ENCODE measurements at regions not wholly inside any gene's neighbourhood (a gene's known extent, or its start where the extent isn't known, plus 50 kb on each side); places are given as distances from the start of the nearest gene placed in this dataset.

DNA sequence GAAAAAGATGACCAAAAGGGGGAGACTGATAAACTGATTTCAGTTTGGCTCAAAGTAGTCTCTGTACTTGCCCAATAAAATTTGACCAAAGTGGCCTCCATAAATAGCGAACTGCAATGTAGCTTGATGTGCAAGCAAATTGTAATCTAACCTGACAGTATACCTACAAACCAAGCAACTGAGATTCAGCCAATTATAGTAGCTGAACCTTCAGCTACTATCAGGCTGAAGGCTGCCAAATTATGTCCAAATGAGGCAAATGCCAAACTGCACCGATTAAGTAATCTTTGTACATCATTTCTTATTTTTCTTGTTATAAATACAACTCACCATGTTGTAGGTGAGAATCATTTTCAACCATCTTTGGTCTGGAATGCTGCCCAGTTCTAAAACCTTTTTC lies 390.6 kb downstream of the CDH9 start:
- Histone ChIP-seq H3K4me1 (ENCODE audit: control insufficient read depth, insufficient read depth, low read length) (no peaks in the 10 kb centered on the region), H3K27ac (ENCODE audit: low read depth, low read length) (no peak overlapping the region), H3K9me3 (ENCODE audit: control insufficient read depth, low read length) (no peaks in the 10 kb centered on the region), H3K4me3 (ENCODE audit: low read length) (no peak overlapping the region), H3K36me3 (ENCODE audit: control insufficient read depth, insufficient read depth, low read length) (no peaks in the 10 kb centered on the region), H3K9ac (ENCODE audit: extremely low read depth, low read length, poor library complexity, severe bottlenecking) (no peak overlapping the region), H3K27me3 (ENCODE audit: control insufficient read depth, insufficient read depth, low read length, poor library complexity, severe bottlenecking) (no peaks in the 10 kb centered on the region)
- H3K36me3 Mint-ChIP-seq (ENCODE audit: low read depth): no peaks in the 10 kb centered on the region
- no peak overlapping the region for H3K4me3 Mint-ChIP-seq
- no peak overlapping the region for H3K27ac Mint-ChIP-seq
- 85 to 93% methylated on average over 2 of the region's 2 CpGs for WGBS, 2 experiments (ENCODE audit: insufficient coverage in 1 of 2, insufficient read length in 1 of 2)
- peaks cover 3% of the 10 kb centered on the region for H3K4me1 Mint-ChIP-seq
- TF ChIP-seq CTCF (conservative IDR thresholded peaks at IDR 0.05): no peak
- DNase-seq: no peak
- H3K27me3 Mint-ChIP-seq (ENCODE audit: insufficient read depth): no peaks in the 10 kb centered on the region
- H3K9me3 Mint-ChIP-seq: peaks cover 3% of the 10 kb centered on the region

DNA sequence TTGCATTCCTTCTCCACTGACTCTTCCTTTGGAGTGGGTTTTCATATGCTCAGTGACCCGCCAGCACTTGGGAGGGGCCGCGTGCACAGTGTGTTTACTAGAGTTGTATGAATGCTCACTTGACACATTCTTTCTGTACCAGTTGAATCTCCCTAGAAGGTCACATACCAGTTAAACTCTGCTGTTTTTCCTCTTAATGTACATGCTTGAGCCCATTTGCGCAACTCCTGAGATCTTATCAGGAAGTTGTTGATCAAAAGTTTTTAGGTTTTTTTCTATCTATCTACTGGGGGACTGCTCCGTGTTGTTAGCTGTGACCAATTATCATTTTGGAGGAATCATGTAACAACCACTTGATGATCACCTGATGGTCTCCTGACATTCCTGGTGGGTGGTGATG lies 392.7 kb downstream of the CDH9 start:
- Histone ChIP-seq H3K27ac (ENCODE audit: low read depth, low read length) (no peak overlapping the region), H3K27me3 (ENCODE audit: control insufficient read depth, insufficient read depth, low read length, poor library complexity, severe bottlenecking) (no peaks in the 10 kb centered on the region), H3K4me3 (ENCODE audit: low read length) (no peak overlapping the region), H3K9ac (ENCODE audit: extremely low read depth, low read length, poor library complexity, severe bottlenecking) (no peak overlapping the region), H3K9me3 (ENCODE audit: control insufficient read depth, low read length) (no peaks in the 10 kb centered on the region), H3K36me3 (ENCODE audit: control insufficient read depth, insufficient read depth, low read length) (no peaks in the 10 kb centered on the region), H3K4me1 (ENCODE audit: control insufficient read depth, insufficient read depth, low read length) (no peaks in the 10 kb centered on the region)
- no peak overlapping the region for H3K4me3 Mint-ChIP-seq
- no peaks in the 10 kb centered on the region for H3K9me3 Mint-ChIP-seq
- DNase-seq: no peak
- peaks cover 3% of the 10 kb centered on the region for H3K4me1 Mint-ChIP-seq
- H3K27ac Mint-ChIP-seq: no peak overlapping the region
- no peaks in the 10 kb centered on the region for H3K27me3 Mint-ChIP-seq (ENCODE audit: insufficient read depth)
- WGBS, 2 experiments (ENCODE audit: insufficient coverage in 1 of 2, insufficient read length in 1 of 2): 93 to 100% methylated on average over 3 to 5 of the region's 5 CpGs
- H3K36me3 Mint-ChIP-seq (ENCODE audit: low read depth): no peaks in the 10 kb centered on the region
- no peak for TF ChIP-seq CTCF (conservative IDR thresholded peaks at IDR 0.05)

GRCh38 chr5:26641492-26641891 lies 396.9 kb downstream of the CDH9 start:
- Histone ChIP-seq H3K9me3 (ENCODE audit: control insufficient read depth, low read length) (no peaks in the 10 kb centered on the region), H3K36me3 (ENCODE audit: control insufficient read depth, insufficient read depth, low read length) (no peaks in the 10 kb centered on the region), H3K4me1 (ENCODE audit: control insufficient read depth, insufficient read depth, low read length) (no peaks in the 10 kb centered on the region), H3K9ac (ENCODE audit: extremely low read depth, low read length, poor library complexity, severe bottlenecking) (no peak overlapping the region), H3K27me3 (ENCODE audit: control insufficient read depth, insufficient read depth, low read length, poor library complexity, severe bottlenecking) (no peaks in the 10 kb centered on the region), H3K4me3 (ENCODE audit: low read length) (no peak overlapping the region), H3K27ac (ENCODE audit: low read depth, low read length) (no peak overlapping the region)
- Mint-ChIP-seq H3K36me3 (ENCODE audit: low read depth) (no peaks in the 10 kb centered on the region), H3K27me3 (ENCODE audit: insufficient read depth) (peaks cover 1% of the 10 kb centered on the region), H3K4me3 (no peak overlapping the region), H3K9me3 (no peaks in the 10 kb centered on the region), H3K27ac (no peak overlapping the region), H3K4me1 (no peaks in the 10 kb centered on the region)
- no peak for TF ChIP-seq CTCF (conservative IDR thresholded peaks at IDR 0.05)
- no peak for DNase-seq
- WGBS, 2 experiments (ENCODE audit: insufficient coverage in 1 of 2, insufficient read length in 1 of 2): 90% methylated on average over 2 of the region's 2 CpGs; no CpG with 5 or more reads in 1 of the 2 experiments

Data from endodermal cell (in vitro differentiated cells).